MG63 (cell line): ENCODE measurements at regions not wholly inside any gene's neighbourhood (a gene's known extent, or its start where the extent isn't known, plus 50 kb on each side); places are given as distances from the start of the nearest gene placed in this dataset.
"Not testable (repeated sequence)": the region's sequence is repeated elsewhere in the genome, so short reads cannot be mapped to it uniquely, and the experiment has no call there.

Source experiments
- DNase-seq: peaks from one replicate; pipeline ENCODE4 v3.0.0-alpha.2; 2020
- H3K27me3 ChIP-seq: fragments of 250-450 bp; sonication (Bioruptor Pico); 2 replicates; pipeline ENCODE4 v1.5.1; 2020; ENCODE audit warnings: mild to moderate bottlenecking, moderate library complexity
- H3K36me3 ChIP-seq: fragments of 250-450 bp; sonication (Bioruptor Pico); 2 replicates; pipeline ENCODE4 v1.5.1; 2020; ENCODE audit warnings: mild to moderate bottlenecking, moderate library complexity
- H3K4me3 ChIP-seq: fragments of 250-450 bp; sonication (Bioruptor Pico); 2 replicates; pipeline ENCODE4 v1.5.1; 2020; ENCODE audit warnings: mild to moderate bottlenecking, moderate library complexity
- H3K9me3 ChIP-seq: fragments of 250-450 bp; sonication (Bioruptor Pico); 2 replicates; pipeline ENCODE4 v1.5.1; 2020; ENCODE audit warnings: mild to moderate bottlenecking, moderate library complexity

DNA sequence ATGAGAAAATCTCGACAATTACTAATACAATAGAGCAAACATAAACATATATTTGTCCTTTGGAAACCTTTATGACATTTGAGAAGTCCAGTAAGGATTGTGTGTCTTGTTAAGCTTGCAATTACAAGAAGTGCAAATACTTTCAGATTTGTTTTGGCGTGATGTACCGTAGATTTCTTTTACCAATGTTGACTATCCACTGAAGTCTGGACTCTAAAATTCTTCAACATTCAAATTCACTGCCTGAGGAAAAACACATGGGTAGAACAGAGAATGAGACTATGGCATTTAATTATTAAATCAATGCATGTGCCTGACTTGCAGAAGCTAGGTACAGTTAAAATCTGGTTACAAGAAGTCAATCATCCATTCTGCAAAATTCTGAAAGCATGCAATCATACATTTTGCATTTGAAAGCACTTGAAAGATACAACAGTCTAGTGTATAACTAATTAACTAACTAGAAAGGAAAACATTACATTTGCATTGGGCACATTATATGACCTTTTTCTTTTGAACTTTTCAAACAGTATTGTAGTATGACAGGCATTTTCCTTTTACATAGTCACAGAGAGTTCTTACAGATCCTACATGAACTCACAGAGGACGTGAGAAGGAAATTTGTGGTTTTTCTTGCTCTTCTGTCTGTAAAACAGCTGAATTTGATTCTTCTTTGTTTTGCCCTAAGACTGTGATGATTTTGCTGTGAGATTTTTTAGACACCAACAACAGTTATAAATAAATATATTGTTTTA lies 511.1 kb upstream of the ADGRL4 start:
- Histone ChIP-seq H3K27me3 (no peaks in the 10 kb centered on the region), H3K36me3 (no peaks in the 10 kb centered on the region), H3K4me3 (no peak overlapping the region), H3K9me3 (no peaks in the 10 kb centered on the region)
- DNase-seq = no peak

DNA sequence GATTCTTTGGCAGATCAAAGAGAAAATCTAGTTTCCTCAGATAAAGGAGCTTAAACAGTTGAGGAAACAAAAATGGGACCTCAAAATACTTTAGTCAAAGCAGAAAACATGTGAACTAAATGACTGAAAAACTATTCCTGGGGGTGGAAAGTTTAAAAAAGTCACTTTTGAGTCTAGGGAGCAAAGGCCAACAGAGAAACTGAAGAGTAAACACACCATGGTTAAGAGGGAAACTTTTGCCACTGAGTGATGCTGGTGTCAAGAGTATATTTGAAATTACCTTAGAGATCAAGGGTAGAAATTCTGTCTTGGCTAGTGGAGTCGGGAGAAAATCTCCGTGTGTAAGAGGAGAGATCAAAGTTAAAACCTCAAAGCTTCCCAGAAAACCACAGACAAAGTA lies 501.2 kb upstream of the ADGRL4 start:
- no peak overlapping the region for H3K4me3 ChIP-seq
- no peak for DNase-seq
- H3K9me3 ChIP-seq = no peaks in the 10 kb centered on the region
- H3K27me3 ChIP-seq = no peaks in the 10 kb centered on the region; the same call in 1 of the 2 replicates
- H3K36me3 ChIP-seq = no peaks in the 10 kb centered on the region

DNA sequence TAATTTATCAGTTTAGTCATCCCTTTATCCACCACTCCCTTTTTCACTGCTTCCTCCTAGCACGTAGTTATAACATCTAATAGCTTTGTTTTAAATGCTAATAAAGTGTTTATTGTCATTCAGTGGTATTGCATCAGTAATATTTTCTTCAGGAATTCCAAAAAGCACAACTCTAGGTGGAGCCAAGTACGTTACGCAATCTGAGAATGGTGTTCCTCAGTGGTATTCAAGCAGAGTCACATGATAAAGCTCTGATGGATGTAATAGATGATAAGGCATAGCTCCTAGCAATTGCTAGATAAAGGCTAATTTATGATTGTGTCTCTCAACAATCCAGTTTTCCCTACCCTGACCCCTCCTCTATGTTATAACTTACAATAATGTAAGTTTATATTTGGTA lies 494.6 kb upstream of the ADGRL4 start:
- H3K9me3 ChIP-seq = no peaks in the 10 kb centered on the region
- no peaks in the 10 kb centered on the region for H3K27me3 ChIP-seq
- no peak overlapping the region for H3K4me3 ChIP-seq
- H3K36me3 ChIP-seq = no peaks in the 10 kb centered on the region
- DNase-seq = no peak

GRCh38 chr1:79499541-79499940 lies 493.0 kb upstream of the ADGRL4 start:
- H3K27me3 ChIP-seq = no peaks in the 10 kb centered on the region
- H3K9me3 ChIP-seq = no peaks in the 10 kb centered on the region
- H3K4me3 ChIP-seq = no peak overlapping the region
- H3K36me3 ChIP-seq = no peaks in the 10 kb centered on the region
- no peak for DNase-seq

DNA sequence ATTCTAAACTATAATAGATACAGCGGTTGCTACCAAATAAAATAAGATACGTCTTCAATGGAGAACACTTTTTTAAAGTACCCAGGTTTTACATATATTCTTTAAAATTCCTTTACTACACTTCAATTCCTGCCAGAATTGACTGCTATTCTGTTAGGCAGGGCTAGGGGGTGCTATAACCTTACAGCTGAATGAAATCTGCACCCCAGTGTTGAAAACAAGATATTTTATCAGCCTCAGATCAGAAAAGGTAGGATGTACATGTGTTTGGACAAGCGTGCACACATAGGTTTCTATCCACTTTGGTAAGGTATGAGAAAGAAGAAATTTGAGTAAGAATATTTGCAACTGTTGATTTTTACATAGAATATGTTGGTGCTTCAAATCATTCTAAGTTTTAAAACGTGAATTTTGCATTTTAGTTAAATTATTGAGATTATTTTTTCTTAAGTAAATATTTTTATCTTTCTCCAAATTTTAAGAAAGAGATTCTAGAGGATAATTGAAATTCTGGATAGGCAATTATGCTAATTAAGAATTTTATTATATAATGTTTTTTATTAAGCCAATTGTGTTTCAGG lies 490.8 kb upstream of the ADGRL4 start:
- DNase-seq = peak; percentile 2
- H3K9me3 ChIP-seq = no peaks in the 10 kb centered on the region
- no peaks in the 10 kb centered on the region for H3K27me3 ChIP-seq
- H3K36me3 ChIP-seq = no peaks in the 10 kb centered on the region
- no peak overlapping the region for H3K4me3 ChIP-seq

DNA sequence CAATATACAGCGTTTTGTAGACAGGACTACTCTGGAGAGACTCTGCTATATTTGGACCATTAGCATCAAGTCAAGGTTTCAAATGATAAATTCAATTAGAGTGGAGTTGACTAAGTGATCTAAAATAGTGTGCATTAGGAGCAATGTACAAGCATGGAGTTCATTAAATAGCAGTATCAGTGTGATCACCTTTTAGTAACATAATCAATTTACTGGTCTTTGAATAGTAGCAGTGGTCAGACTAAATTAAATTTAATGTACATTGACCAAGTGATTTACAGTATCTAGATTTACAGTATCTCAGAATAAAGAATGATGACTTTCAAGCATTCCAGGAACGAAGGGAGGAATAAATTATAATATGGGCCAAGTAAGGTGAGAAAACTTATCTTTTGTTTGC lies 489.6 kb upstream of the ADGRL4 start:
- no peaks in the 10 kb centered on the region for H3K36me3 ChIP-seq
- no peaks in the 10 kb centered on the region for H3K27me3 ChIP-seq
- no peak for DNase-seq
- no peak overlapping the region for H3K4me3 ChIP-seq
- no peaks in the 10 kb centered on the region for H3K9me3 ChIP-seq

GRCh38 chr1:79493702-79494101 lies 487.2 kb upstream of the ADGRL4 start:
- H3K9me3 ChIP-seq, DNase-seq, H3K4me3 ChIP-seq, H3K27me3 ChIP-seq, H3K36me3 ChIP-seq: not testable (repeated sequence)

GRCh38 chr1:79488572-79489121 lies 482.1 kb upstream of the ADGRL4 start:
- H3K4me3 ChIP-seq, H3K27me3 ChIP-seq, DNase-seq, H3K9me3 ChIP-seq, H3K36me3 ChIP-seq: not testable (repeated sequence)

DNA sequence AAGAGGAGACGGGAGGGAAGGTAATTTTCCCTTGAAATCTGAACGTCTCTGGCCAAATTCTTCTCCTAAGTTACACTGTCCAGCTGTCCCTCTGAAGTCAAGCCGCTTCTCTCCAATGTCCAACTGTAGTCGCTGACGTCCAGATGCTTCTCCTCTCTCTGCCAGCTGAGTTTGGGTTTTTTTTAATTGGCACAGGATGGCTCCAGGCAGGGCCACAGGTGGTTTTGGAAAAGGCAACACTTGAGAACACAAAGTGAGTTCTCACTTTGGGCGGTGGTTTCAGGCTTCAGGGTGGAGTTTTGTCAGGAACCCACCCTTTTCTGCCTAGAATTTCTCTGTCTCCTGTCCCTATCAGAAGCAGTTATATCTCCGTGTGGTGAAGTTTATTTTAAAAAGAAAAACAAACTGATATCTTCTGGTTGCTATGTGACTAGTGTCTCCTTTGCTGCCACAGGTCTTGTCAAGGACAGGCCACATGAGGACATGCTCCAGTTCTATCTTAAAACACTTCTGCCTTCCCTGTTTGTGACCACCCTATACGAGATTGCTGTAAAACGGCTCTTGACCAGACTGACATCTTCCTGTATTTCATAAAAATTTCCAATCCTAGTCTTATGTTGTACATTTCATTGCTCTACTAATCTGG lies 472.3 kb upstream of the ADGRL4 start:
- no peak for DNase-seq
- H3K4me3 ChIP-seq = no peak overlapping the region

DNA sequence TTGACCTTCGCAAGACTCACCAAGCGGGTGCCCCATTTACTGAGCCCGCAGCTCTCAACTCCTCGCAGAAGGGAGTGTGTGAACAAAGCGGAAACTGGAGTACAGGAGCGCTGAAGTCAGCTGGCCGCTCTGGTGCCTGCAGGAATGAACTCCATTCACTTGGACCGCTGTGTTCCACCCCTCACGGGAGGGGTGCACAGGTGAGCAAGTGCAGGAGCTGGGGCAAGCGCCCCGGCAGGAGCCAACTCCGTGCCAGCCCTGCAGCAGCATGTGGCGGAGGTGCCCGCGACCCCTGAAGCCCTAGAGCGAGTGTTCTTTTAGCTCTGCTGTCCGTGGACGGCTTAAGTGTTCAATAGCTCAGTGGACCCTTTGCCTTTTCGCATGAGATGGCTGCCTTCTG lies 471.6 kb upstream of the ADGRL4 start:
- no peaks in the 10 kb centered on the region for H3K9me3 ChIP-seq
- H3K4me3 ChIP-seq = no peak overlapping the region
- H3K36me3 ChIP-seq = no peaks in the 10 kb centered on the region
- DNase-seq = no peak
- no peaks in the 10 kb centered on the region for H3K27me3 ChIP-seq

More for the DNA sequence above, 472.3 kb upstream of the ADGRL4 start:
- no peaks in the 10 kb centered on the region for H3K36me3 ChIP-seq
- H3K9me3 ChIP-seq = no peaks in the 10 kb centered on the region
- H3K27me3 ChIP-seq = no peaks in the 10 kb centered on the region

DNA sequence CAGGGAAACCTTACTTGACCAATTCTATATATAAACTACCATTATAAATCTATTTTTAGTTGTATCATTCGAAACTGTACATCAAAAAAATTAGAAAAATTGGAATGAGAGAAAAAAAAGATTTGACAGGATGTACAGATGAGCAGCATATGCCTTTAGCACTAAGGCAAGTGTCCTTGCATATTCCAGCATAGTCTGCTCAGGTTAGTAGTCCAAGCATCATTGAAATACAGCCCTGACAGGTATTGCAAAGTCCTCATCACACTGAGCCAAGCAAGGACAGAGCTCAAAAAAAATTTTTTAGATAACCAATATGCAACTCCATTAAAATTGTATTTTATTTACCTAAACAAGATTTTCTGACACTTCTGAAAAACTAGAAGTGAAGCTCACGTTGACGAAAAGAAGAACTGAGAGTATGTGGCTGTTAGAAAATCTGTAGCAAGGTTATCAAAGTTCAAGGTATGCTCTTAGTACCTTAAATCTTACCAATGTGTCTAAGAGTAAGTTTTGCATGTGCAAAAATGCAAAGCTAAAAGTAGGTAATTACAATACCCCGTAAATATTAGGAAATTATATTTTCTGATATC lies 465.6 kb upstream of the ADGRL4 start:
- DNase-seq = no peak
- H3K36me3 ChIP-seq = no peaks in the 10 kb centered on the region
- no peaks in the 10 kb centered on the region for H3K9me3 ChIP-seq
- no peaks in the 10 kb centered on the region for H3K27me3 ChIP-seq
- H3K4me3 ChIP-seq = no peak overlapping the region

- H3K9me3 ChIP-seq = no peaks in the 10 kb centered on the region
- no peaks in the 10 kb centered on the region; the same call in 1 of the 2 replicates for H3K27me3 ChIP-seq
- H3K36me3 ChIP-seq = no peaks in the 10 kb centered on the region
- no peak overlapping the region for H3K4me3 ChIP-seq
- no peak for DNase-seq
These were observed 462.6 kb upstream of the ADGRL4 start for GRCh38 chr1:79469139-79469538.

- H3K36me3 ChIP-seq = no peaks in the 10 kb centered on the region
- no peaks in the 10 kb centered on the region for H3K9me3 ChIP-seq
- DNase-seq = no peak
- no peaks in the 10 kb centered on the region; the same call in 1 of the 2 replicates for H3K27me3 ChIP-seq
- no peak overlapping the region for H3K4me3 ChIP-seq
These were observed 454.4 kb upstream of the ADGRL4 start for GRCh38 chr1:79460773-79461436.

DNA sequence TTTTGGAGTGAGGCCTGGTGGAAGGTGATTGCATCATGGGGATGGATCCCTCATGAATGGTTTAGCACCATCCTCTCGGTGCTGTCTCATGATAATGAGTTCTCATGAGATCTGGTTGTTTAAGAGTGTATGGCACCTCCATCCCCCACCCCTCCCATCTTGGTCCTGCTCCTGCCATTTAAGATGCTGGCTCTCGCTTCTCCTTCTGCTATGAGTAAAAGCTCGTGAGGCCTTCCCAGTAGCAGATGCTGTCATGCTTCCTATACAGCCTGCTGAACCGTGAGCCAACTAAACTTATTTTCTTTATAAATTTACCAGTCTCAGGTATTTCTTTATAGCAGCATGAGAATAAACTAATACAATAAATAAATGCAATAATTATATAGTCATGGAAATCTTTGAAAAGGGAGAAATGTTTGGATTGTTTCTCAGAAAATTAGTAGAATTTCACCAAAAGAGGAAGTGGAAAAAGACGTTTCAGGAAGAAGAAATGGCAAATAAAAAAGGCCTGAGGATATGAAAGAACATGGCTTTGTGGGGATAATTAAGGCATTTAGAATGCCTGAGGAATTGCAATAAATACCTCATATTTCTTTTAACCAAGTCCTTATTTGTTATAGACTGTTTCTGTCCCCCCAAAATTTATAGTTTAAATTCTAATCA lies 451.2 kb upstream of the ADGRL4 start:
- no peak overlapping the region for H3K4me3 ChIP-seq
- no peak for DNase-seq
- no peaks in the 10 kb centered on the region for H3K36me3 ChIP-seq
- H3K27me3 ChIP-seq = no peaks in the 10 kb centered on the region
- H3K9me3 ChIP-seq = no peaks in the 10 kb centered on the region

- no peak for DNase-seq
- no peaks in the 10 kb centered on the region for H3K36me3 ChIP-seq
- no peak overlapping the region for H3K4me3 ChIP-seq
- H3K9me3 ChIP-seq = no peaks in the 10 kb centered on the region
- no peaks in the 10 kb centered on the region for H3K27me3 ChIP-seq
These were observed 441.9 kb upstream of the ADGRL4 start for GRCh38 chr1:79448426-79448825.

GRCh38 chr1:79441238-79441637 lies 434.7 kb upstream of the ADGRL4 start:
- no peaks in the 10 kb centered on the region for H3K36me3 ChIP-seq
- no peak for DNase-seq
- no peaks in the 10 kb centered on the region for H3K9me3 ChIP-seq
- no peaks in the 10 kb centered on the region for H3K27me3 ChIP-seq
- H3K4me3 ChIP-seq = no peak overlapping the region
